ENCODE measurements at regions not wholly inside any gene's neighbourhood (a gene's known extent, or its start where the extent isn't known, plus 50 kb on each side); places are given as distances from the start of the nearest gene placed in this dataset.
A peak's percentile ranks its signal among the peaks of the same experiment; 100 is the strongest.

DNA sequence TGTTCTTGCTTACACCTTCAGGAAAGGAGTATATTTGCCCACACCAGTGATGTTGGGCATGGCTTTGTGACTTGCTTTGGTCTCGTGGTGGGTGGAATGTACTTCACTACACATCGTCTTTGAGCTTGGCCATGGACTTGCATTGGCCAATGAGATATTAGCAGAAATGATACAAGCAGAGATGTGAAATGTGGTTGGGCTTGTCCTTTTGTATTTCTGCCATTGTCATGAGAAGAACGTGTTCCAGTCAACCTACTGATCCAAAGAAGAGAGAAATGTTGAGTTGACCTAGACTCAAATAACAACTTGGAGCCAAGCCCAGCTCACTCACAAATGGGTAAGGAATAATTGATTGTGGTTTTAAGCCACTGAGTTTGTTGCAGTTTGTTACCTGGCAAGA, 138.4 kb upstream of the ARX start:
- H3K9me3 ChIP-seq (ENCODE audit: low read depth), result no peaks in the 10 kb centered on the region
- no peaks in the 10 kb centered on the region for H4K20me1 ChIP-seq (ENCODE audit: insufficient read depth)
- in situ Hi-C loops (cut with MboI), result no loop called here
- H3K9me2 ChIP-seq (ENCODE audit: insufficient read depth), result no peaks in the 10 kb centered on the region
- H2AFZ ChIP-seq, result no peak overlapping the region
- H3K4me1 ChIP-seq (ENCODE audit: insufficient read depth), result no peaks in the 10 kb centered on the region
- no peaks in the 10 kb centered on the region for H3K36me3 ChIP-seq (ENCODE audit: low read depth)
- H3K4me2 ChIP-seq (ENCODE audit: unreplicated experiment), result no peak overlapping the region
- no peak overlapping the region for H3K27ac ChIP-seq
- H3K27me3 ChIP-seq (replicated peaks; ENCODE audit: insufficient read depth), result no peaks in the 10 kb centered on the region
- H3K4me3 ChIP-seq, result no peak overlapping the region
- H3K9ac ChIP-seq, result no peak overlapping the region
- WGBS, 2 experiments (ENCODE audit: low coverage in 1 of 2, low lambda C conversion rate in 2 of 2, missing lambda C conversion rate in 2 of 2), result 0 to 10% methylated on average over 3 of the region's 3 CpGs
- DNase-seq, result no peak
- H3K79me2 ChIP-seq (ENCODE audit: insufficient read depth), result no peaks in the 10 kb centered on the region
- H3F3A ChIP-seq (ENCODE audit: insufficient read depth), result no peaks in the 10 kb centered on the region
- TF ChIP-seq EZH2 (IDR thresholded peaks at IDR 0.05; ENCODE audit: insufficient read depth, poor library complexity, severe bottlenecking) (no peak), EZH2phosphoT487 (IDR thresholded peaks at IDR 0.05; ENCODE audit: insufficient read depth, low read depth) (no peak)

GRCh38 chrX:25151749-25152148, 136.0 kb upstream of the ARX start:
- Histone ChIP-seq H3K27me3 (replicated peaks; ENCODE audit: insufficient read depth) (no peaks in the 10 kb centered on the region), H2AFZ (no peak overlapping the region), H3K79me2 (ENCODE audit: insufficient read depth) (no peaks in the 10 kb centered on the region), H3K36me3 (ENCODE audit: low read depth) (no peaks in the 10 kb centered on the region), H3K9me2 (ENCODE audit: insufficient read depth) (no peaks in the 10 kb centered on the region), H3K27ac (no peak overlapping the region), H3K4me1 (ENCODE audit: insufficient read depth) (no peaks in the 10 kb centered on the region), H3F3A (ENCODE audit: insufficient read depth) (no peaks in the 10 kb centered on the region), H3K9me3 (ENCODE audit: low read depth) (no peaks in the 10 kb centered on the region), H3K9ac (no peak overlapping the region), H3K4me3 (no peak overlapping the region), H3K4me2 (ENCODE audit: unreplicated experiment) (no peak overlapping the region), H4K20me1 (ENCODE audit: insufficient read depth) (no peaks in the 10 kb centered on the region)
- WGBS, 2 experiments (ENCODE audit: low coverage in 1 of 2, low lambda C conversion rate in 2 of 2, missing lambda C conversion rate in 2 of 2), result 51 to 66% methylated on average over 2 of the region's 2 CpGs
- DNase-seq, result no peak
- in situ Hi-C loops (cut with MboI), result no loop called here
- TF ChIP-seq EZH2phosphoT487 (IDR thresholded peaks at IDR 0.05; ENCODE audit: insufficient read depth, low read depth), result no peak
- TF ChIP-seq EZH2 (IDR thresholded peaks at IDR 0.05; ENCODE audit: insufficient read depth, poor library complexity, severe bottlenecking), result no peak

GRCh38 chrX:25144043-25144940, 128.5 kb upstream of the ARX start:
- peak overlapping the region; percentile 69 for H2AFZ ChIP-seq
- no peaks in the 10 kb centered on the region for H4K20me1 ChIP-seq (ENCODE audit: insufficient read depth)
- no peaks in the 10 kb centered on the region for H3K36me3 ChIP-seq (ENCODE audit: low read depth)
- no peaks in the 10 kb centered on the region for H3K4me1 ChIP-seq (ENCODE audit: insufficient read depth)
- H3K9ac ChIP-seq, result no peak overlapping the region
- no peaks in the 10 kb centered on the region for H3K9me2 ChIP-seq (ENCODE audit: insufficient read depth)
- in situ Hi-C loops (cut with MboI), result loop anchor here (25.0 kb wide), 1 partner anchor 307 kb away; no protein-coding TSS in a partner anchor
- no peaks in the 10 kb centered on the region for H3F3A ChIP-seq (ENCODE audit: insufficient read depth)
- DNase-seq, result peak; percentile 72
- TF ChIP-seq EZH2phosphoT487 (IDR thresholded peaks at IDR 0.05; ENCODE audit: insufficient read depth, low read depth) (no peak), EZH2 (IDR thresholded peaks at IDR 0.05; ENCODE audit: insufficient read depth, poor library complexity, severe bottlenecking) (no peak)
- H3K79me2 ChIP-seq (ENCODE audit: insufficient read depth), result no peaks in the 10 kb centered on the region
- WGBS, 2 experiments (ENCODE audit: low coverage in 1 of 2, low lambda C conversion rate in 2 of 2, missing lambda C conversion rate in 2 of 2), result 8 to 11% methylated on average over 19 of the region's 19 CpGs
- no peak overlapping the region for H3K27ac ChIP-seq
- no peaks in the 10 kb centered on the region for H3K9me3 ChIP-seq (ENCODE audit: low read depth)
- peaks cover 6% of the 10 kb centered on the region; the same call in 1 of the 2 replicates for H3K27me3 ChIP-seq (replicated peaks; ENCODE audit: insufficient read depth)
- H3K4me3 ChIP-seq, result peak overlapping the region; percentile 48; the same call in 1 of the 2 replicates
- peak overlapping the region; percentile 76 for H3K4me2 ChIP-seq (ENCODE audit: unreplicated experiment)

DNA sequence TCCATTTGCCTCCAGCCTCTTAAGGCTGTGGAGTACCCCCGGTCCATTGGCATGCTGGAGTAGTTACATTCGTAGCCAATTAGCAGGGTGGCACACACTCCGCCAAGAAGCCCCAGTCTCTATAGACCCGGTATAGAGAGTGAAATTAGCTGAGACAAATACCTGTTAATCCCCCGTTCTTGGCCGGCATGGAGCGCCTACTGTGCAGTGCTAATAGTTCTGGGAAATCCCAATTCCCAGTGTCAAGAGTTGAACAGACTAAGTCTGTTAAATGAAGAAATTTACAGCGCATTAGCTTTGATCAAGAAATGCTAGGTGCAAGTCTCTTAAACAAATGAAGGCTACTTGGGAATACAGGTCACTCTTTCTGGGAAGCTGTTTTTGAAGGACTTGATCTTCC, 127.8 kb upstream of the ARX start:
- Histone ChIP-seq H3K4me2 (ENCODE audit: unreplicated experiment) (no peak overlapping the region), H3F3A (ENCODE audit: insufficient read depth) (no peaks in the 10 kb centered on the region), H3K9ac (no peak overlapping the region), H3K9me3 (ENCODE audit: low read depth) (no peaks in the 10 kb centered on the region), H3K4me1 (ENCODE audit: insufficient read depth) (no peaks in the 10 kb centered on the region), H3K36me3 (ENCODE audit: low read depth) (no peaks in the 10 kb centered on the region), H3K4me3 (no peak overlapping the region), H3K27ac (no peak overlapping the region), H3K79me2 (ENCODE audit: insufficient read depth) (no peaks in the 10 kb centered on the region), H3K27me3 (replicated peaks; ENCODE audit: insufficient read depth) (peaks cover 6% of the 10 kb centered on the region; the same call in 1 of the 2 replicates), H2AFZ (no peak overlapping the region), H4K20me1 (ENCODE audit: insufficient read depth) (no peaks in the 10 kb centered on the region), H3K9me2 (ENCODE audit: insufficient read depth) (no peaks in the 10 kb centered on the region)
- TF ChIP-seq EZH2phosphoT487 (IDR thresholded peaks at IDR 0.05; ENCODE audit: insufficient read depth, low read depth) (no peak), EZH2 (IDR thresholded peaks at IDR 0.05; ENCODE audit: insufficient read depth, poor library complexity, severe bottlenecking) (no peak)
- WGBS, 2 experiments (ENCODE audit: low coverage in 1 of 2, low lambda C conversion rate in 2 of 2, missing lambda C conversion rate in 2 of 2), result 82 to 88% methylated on average over 6 to 8 of the region's 8 CpGs
- in situ Hi-C loops (cut with MboI), result loop anchor here (25.0 kb wide), 1 partner anchor 306 kb away; no protein-coding TSS in a partner anchor
- DNase-seq, result no peak

All from GM23248 (cell line).